Muscle layer of colon (tissue), 2 donors: ENCODE measurements at regions not wholly inside any gene's neighbourhood (a gene's known extent, or its start where the extent isn't known, plus 50 kb on each side); places are given as distances from the start of the nearest gene placed in this dataset.
"Not testable (repeated sequence)": the region's sequence is repeated elsewhere in the genome, so short reads cannot be mapped to it uniquely, and the experiment has no call there.

Experiments
- H3K27ac ChIP-seq: one replicate; pipeline ENCODE4 v1.7.0; 2013; ENCODE audit warnings: low read depth, mild to moderate bottlenecking, low read length, moderate library complexity
- H3K27me3 ChIP-seq, 2 donors: one replicate each; pipeline ENCODE4 v1.7.0; 2013; ENCODE audit warnings: low read length in 2 of 2, mild to moderate bottlenecking in 2 of 2; ENCODE audit not compliant: insufficient read depth in 2 of 2, control insufficient read depth in 1 of 2
- H3K36me3 ChIP-seq: one replicate; pipeline ENCODE4 v1.7.0; 2013; ENCODE audit warnings: mild to moderate bottlenecking, low read length; ENCODE audit not compliant: insufficient read depth
- H3K4me1 ChIP-seq: one replicate; pipeline ENCODE4 v1.7.0; 2013; ENCODE audit warnings: mild to moderate bottlenecking, low read length; ENCODE audit not compliant: insufficient read depth
- H3K4me3 ChIP-seq, 2 donors: one replicate each; pipeline ENCODE4 v1.7.0; 2013; ENCODE audit warnings: low read length in 2 of 2, low read depth in 1 of 2, mild to moderate bottlenecking in 1 of 2, moderate library complexity in 1 of 2
- H3K9ac ChIP-seq: one replicate; pipeline ENCODE4 v1.7.0; 2013; ENCODE audit warnings: low read length
- H3K9me3 ChIP-seq: one replicate; pipeline ENCODE4 v1.7.0; 2013; ENCODE audit warnings: mild to moderate bottlenecking, low read length
- donor health status: abdominal sarcoma.
- donor health status: Adenocarcinoma of cecum.

DNA sequence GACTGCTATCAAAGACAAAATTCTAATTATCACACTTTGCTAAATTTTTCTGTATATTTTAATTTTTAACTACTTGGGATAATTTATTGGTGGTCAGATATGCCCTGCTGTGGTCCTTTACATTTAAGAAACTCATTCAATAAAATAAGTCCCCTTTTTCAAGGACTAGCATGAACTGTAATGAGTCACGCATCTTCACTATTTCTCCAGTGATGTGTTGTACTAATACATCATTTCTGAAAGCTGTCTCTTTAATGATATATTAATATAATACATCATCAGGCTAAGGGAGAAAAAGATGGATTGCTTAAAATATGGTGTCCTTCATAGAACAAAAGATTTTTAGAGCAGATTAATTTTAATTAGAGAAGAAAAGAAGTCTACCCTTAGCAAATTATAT is 901.4 kb downstream of the DIPK2A start:
- no peaks in the 10 kb centered on the region for H3K27me3 ChIP-seq
- H3K27ac ChIP-seq, result no peak overlapping the region
- H3K36me3 ChIP-seq, result no peaks in the 10 kb centered on the region
- H3K4me3 ChIP-seq, result no peak overlapping the region
- no peaks in the 10 kb centered on the region for H3K4me1 ChIP-seq
- no peaks in the 10 kb centered on the region for H3K9me3 ChIP-seq
- H3K9ac ChIP-seq, result no peak overlapping the region

GRCh38 chr3:144875211-144875610 is 903.6 kb downstream of the DIPK2A start:
- no peaks in the 10 kb centered on the region for H3K27me3 ChIP-seq
- no peak overlapping the region for H3K27ac ChIP-seq
- H3K36me3 ChIP-seq, result no peaks in the 10 kb centered on the region
- H3K4me1 ChIP-seq, result no peaks in the 10 kb centered on the region
- no peaks in the 10 kb centered on the region for H3K9me3 ChIP-seq
- no peak overlapping the region for H3K9ac ChIP-seq
- no peak overlapping the region for H3K4me3 ChIP-seq

DNA sequence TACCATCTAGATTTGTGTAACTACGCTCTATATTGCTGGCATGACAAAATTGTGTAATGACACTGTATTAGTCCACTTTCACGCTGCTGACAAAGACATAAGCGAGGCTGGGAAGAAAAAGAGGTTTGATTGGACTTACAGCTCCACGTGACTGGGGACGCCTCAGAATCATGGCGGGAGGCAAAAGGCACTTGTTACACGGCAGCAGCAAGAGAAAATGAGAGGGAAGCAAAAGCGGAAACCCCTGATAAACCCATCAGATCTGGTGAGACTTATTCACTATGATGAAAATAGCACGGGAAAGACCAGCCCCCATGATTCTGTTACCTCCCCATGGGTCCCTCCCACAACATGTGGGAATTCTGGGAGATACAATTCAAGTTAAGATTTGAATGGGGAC is 905.7 kb downstream of the DIPK2A start:
- H3K9me3 ChIP-seq, result no peaks in the 10 kb centered on the region
- no peak overlapping the region for H3K9ac ChIP-seq
- H3K36me3 ChIP-seq, result no peaks in the 10 kb centered on the region
- H3K27ac ChIP-seq, result no peak overlapping the region
- H3K4me1 ChIP-seq, result no peaks in the 10 kb centered on the region
- no peak overlapping the region for H3K4me3 ChIP-seq
- no peaks in the 10 kb centered on the region for H3K27me3 ChIP-seq

DNA sequence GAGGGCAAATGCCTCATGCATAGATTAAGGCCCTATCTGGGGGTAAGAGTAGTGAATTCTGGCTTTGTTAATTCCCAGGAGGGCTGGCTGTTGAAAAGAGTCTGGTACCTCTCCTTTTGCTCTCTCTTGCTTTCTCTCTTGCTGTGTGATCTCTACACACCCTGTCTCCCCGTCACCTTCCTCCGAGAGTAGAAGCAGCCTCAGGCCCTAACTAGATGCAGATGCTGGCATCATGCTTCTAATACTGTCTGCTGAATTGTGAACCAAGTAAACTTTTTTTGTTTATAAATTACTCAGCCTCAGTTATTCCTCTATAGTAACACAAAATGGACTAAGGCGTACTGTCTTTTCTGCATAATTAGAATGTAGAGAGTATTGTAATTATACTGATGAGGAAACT is 908.1 kb downstream of the DIPK2A start:
- Histone ChIP-seq H3K4me3 (no peak overlapping the region), H3K9ac (no peak overlapping the region), H3K27ac (no peak overlapping the region), H3K4me1 (no peaks in the 10 kb centered on the region), H3K27me3 (no peaks in the 10 kb centered on the region), H3K36me3 (no peaks in the 10 kb centered on the region), H3K9me3 (no peaks in the 10 kb centered on the region)

DNA sequence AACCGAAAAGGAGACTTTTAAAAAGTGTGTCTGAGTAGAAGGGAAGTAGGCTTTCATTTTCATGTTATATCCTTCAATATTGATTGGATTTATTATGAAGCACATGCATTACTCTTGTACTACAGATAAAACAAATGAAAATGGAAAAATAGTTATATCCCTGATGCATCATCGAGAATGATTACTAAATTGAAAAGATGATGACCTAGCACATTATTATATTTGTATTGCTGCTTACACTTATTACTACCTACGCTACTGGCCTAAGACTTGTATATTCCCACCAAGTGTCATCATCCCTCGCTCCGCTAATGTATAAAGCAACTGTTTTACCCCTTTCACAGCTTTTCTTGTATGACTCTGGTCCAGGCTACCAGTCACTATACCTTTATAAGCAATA is 922.4 kb downstream of the DIPK2A start:
- Histone ChIP-seq H3K36me3 (no peaks in the 10 kb centered on the region), H3K4me3 (no peak overlapping the region), H3K27ac (no peak overlapping the region), H3K27me3 (no peaks in the 10 kb centered on the region), H3K4me1 (no peaks in the 10 kb centered on the region), H3K9ac (no peak overlapping the region), H3K9me3 (no peaks in the 10 kb centered on the region)

- Histone ChIP-seq H3K4me3 (no peak overlapping the region), H3K9ac (no peak overlapping the region), H3K27me3 (no peaks in the 10 kb centered on the region), H3K4me1 (no peaks in the 10 kb centered on the region), H3K36me3 (no peaks in the 10 kb centered on the region), H3K27ac (no peak overlapping the region), H3K9me3 (no peaks in the 10 kb centered on the region)
Measured at GRCh38 chr3:144894576-144894975, 923.0 kb downstream of the DIPK2A start.

- H3K27me3 ChIP-seq, result no peaks in the 10 kb centered on the region
Measured at GRCh38 chr3:144900366-144900765, 928.7 kb downstream of the DIPK2A start.

GRCh38 chr3:144907581-144907980 is 936.0 kb downstream of the DIPK2A start:
- not testable (repeated sequence) for H3K4me1 ChIP-seq, H3K36me3 ChIP-seq, H3K4me3 ChIP-seq, H3K27ac ChIP-seq, H3K27me3 ChIP-seq, H3K9ac ChIP-seq, H3K9me3 ChIP-seq

More at GRCh38 chr3:144900366-144900765, 928.7 kb downstream of the DIPK2A start:
- Histone ChIP-seq H3K9me3 (no peaks in the 10 kb centered on the region), H3K4me3 (no peak overlapping the region), H3K36me3 (no peaks in the 10 kb centered on the region), H3K27ac (no peak overlapping the region), H3K9ac (no peak overlapping the region), H3K4me1 (no peaks in the 10 kb centered on the region)

DNA sequence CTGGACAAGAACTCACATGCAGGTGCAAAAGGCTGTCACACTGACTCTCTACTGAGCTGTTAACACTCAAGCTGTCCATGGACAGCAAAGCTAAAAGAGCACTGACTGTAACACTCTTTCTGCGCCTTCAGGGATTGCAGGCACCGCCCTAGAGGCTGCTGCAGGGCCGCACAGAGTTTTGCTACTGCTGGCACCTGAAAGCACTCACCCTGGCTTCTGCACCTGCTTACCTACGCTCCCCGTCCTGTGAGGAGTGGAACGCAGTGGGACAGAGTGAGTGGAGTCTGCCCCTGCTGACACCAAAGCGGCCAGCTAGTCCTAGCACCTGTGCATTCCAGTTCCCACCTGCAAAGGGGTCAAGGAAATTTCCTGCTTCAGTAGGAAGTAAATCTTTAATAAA is 941.3 kb downstream of the DIPK2A start:
- no peak overlapping the region for H3K9ac ChIP-seq
- H3K27ac ChIP-seq, result no peak overlapping the region
- no peaks in the 10 kb centered on the region for H3K27me3 ChIP-seq
- H3K9me3 ChIP-seq, result no peaks in the 10 kb centered on the region
- no peaks in the 10 kb centered on the region for H3K4me1 ChIP-seq
- no peaks in the 10 kb centered on the region for H3K36me3 ChIP-seq
- H3K4me3 ChIP-seq, result no peak overlapping the region

DNA sequence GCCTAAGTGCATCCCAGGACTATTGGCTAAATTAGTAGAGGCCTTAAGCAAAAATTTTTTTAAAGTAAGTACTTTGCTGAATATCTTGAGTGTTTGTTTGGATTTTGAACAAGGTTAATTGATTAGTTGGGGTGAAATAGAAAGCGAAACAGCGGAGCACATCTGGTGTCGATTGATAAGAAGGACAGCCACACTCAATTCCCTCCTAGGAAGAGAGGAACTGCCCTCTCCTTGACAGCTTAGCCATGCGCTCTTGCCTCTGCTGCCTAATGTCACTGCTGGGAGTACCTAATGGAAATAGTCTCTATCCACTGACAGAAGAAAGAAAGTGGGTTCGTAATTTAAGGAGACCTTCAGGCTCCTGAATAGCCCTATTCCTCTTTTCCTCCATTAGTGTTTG is 943.6 kb downstream of the DIPK2A start:
- H3K4me3 ChIP-seq, result no peak overlapping the region
- H3K27me3 ChIP-seq, result no peaks in the 10 kb centered on the region
- no peak overlapping the region for H3K27ac ChIP-seq

DNA sequence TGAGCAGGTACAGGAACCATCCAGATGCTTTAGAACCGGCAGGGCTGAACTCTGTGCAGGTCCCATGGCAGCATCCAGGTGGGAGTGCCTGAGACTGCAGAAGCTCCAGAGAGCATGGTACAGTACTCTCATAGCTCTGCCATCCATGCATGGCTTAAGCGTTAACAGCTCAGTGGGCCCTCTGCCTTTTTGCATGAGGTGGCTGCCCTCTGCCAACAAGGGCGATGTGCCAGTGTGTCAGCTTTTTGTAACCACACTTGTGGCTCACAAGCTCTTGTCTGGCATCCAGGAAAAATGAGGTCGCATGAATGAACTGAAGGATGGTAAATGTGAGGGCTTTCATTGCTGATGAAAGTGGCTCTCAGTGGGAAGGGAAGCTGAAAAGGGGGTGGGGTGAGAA is 950.1 kb downstream of the DIPK2A start:
- no peaks in the 10 kb centered on the region for H3K36me3 ChIP-seq
- peaks cover 9% of the 10 kb centered on the region for H3K4me1 ChIP-seq
- no peak overlapping the region for H3K27ac ChIP-seq
- no peaks in the 10 kb centered on the region for H3K9me3 ChIP-seq
- no peak overlapping the region for H3K9ac ChIP-seq
- no peaks in the 10 kb centered on the region for H3K27me3 ChIP-seq
- H3K4me3 ChIP-seq, result no peak overlapping the region

More for the DNA sequence above, 943.6 kb downstream of the DIPK2A start:
- Histone ChIP-seq H3K4me1 (no peaks in the 10 kb centered on the region), H3K9me3 (no peaks in the 10 kb centered on the region), H3K36me3 (no peaks in the 10 kb centered on the region), H3K9ac (no peak overlapping the region)

DNA sequence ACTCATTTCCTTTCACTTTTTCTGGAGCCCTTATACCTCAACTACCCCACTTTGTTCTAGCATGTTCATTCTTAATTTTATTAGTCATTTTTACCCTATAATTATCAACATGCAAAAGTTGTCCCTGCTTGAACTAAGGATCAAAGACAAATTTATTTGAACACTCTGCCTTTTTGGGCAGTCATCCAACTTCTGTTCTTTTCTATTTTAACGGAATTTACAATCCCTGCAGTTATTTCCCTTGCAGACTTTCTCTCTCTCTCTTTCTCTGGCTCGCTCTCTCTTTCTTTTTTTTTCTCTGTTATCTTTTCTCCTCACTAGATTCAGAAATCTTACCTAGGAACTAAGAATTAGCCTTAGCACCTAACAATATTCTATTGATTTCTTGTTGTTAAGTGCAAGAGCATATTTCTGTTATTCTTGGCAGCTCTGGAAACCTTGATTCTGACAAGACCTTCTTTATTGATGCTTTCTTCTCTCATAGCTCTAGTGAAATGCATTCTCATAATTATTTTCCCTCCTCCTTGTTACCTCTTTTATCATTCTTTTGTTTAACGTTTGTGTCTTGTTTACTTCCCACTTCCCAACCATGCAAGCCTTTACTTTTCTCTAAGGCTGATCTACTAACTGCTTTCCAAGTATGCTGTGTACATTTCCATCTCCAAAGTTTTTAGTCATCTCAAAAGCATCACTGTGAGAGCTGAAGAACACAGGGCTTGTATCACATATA is 951.6 kb downstream of the DIPK2A start:
- Histone ChIP-seq H3K9me3 (no peaks in the 10 kb centered on the region), H3K27ac (no peak overlapping the region), H3K36me3 (no peaks in the 10 kb centered on the region), H3K4me1 (peaks cover 9% of the 10 kb centered on the region), H3K9ac (no peak overlapping the region), H3K4me3 (no peak overlapping the region), H3K27me3 (no peaks in the 10 kb centered on the region)
